Panc1 (cell line): ENCODE measurements at regions not wholly inside any gene's neighbourhood (a gene's known extent, or its start where the extent isn't known, plus 50 kb on each side); places are given as distances from the start of the nearest gene placed in this dataset.

Source experiments
- ATAC-seq: fragments of 200-7000 bp; cut with Tn5 transposase; 2 replicates; pipeline ENCODE4 v1.9.1; 2020; ENCODE audit warnings: mild to moderate bottlenecking, moderate library complexity
- BruUV-seq: library from RNA; stranded (reverse); fragments of 400-500 nt; replicated peaks from 2 replicates; lab custom pipeline; 2021; lab: Mats Ljungman, UMichigan
- CTCF ChIA-PET: fragments of 300-600 bp; sonication (Branson Sonifier 250); formaldehyde crosslinking; loops from one replicate; lab custom pipeline; 2022; ENCODE audit warnings: antibody characterized with exemption; lab: Charles Lee
- POLR2A ChIA-PET: fragments of 300-600 bp; sonication (Branson Sonifier 250); formaldehyde crosslinking; loops from one replicate; lab custom pipeline; 2022; ENCODE audit warnings: antibody characterized with exemption; lab: Charles Lee
- DNase-seq: peaks from one replicate; pipeline ENCODE4 v3.0.0-alpha.2; 2010; ENCODE audit warnings: low read depth, low spot score
- H3K27ac ChIP-seq: 2 replicates; pipeline ENCODE4 v1.5.1; 2011; ENCODE audit warnings: mild to moderate bottlenecking, low read length, inconsistent platforms
- H3K27me3 ChIP-seq: fragments of 200-500 bp; sonication (Bioruptor generic); 2 replicates; pipeline ENCODE4 v1.6.0; 2014; ENCODE audit warnings: low read length, inconsistent platforms; ENCODE audit not compliant: control insufficient read depth, insufficient read depth
- H3K36me3 ChIP-seq: fragments of 200-500 bp; sonication (Bioruptor generic); 2 replicates; pipeline ENCODE4 v1.5.1; 2014; ENCODE audit warnings: inconsistent platforms, mild to moderate bottlenecking, low read length, moderate library complexity; ENCODE audit not compliant: control insufficient read depth, insufficient read depth
- H3K4me1 ChIP-seq: 2 replicates; pipeline ENCODE4 v1.5.1; 2011; ENCODE audit warnings: inconsistent platforms, mild to moderate bottlenecking, low read length, moderate library complexity; ENCODE audit not compliant: control insufficient read depth, insufficient read depth
- H3K4me3 ChIP-seq, 2 experiments: 2 replicates each; pipeline ENCODE4 v1.5.1; 2011 to 2012; ENCODE audit warnings: low read depth in 2 of 2, low read length in 2 of 2, mild to moderate bottlenecking in 2 of 2, inconsistent platforms in 1 of 2, moderate library complexity in 1 of 2
- H3K9me3 ChIP-seq: fragments of 200-500 bp; sonication (Bioruptor generic); 2 replicates; pipeline ENCODE4 v1.5.1; 2014; ENCODE audit warnings: low read depth, mild to moderate bottlenecking, inconsistent platforms, low read length, moderate library complexity; ENCODE audit not compliant: control insufficient read depth, insufficient read depth
- CTCF ChIP-seq: fragments of 450-650 bp; IDR thresholded peaks from 2 replicates; pipeline ENCODE4 v1.5.1; 2017; ENCODE audit warnings: mild to moderate bottlenecking
- POLR2AphosphoS5 ChIP-seq: IDR thresholded peaks from 2 replicates; pipeline ENCODE4 v1.6.1; 2012; ENCODE audit warnings: mild to moderate bottlenecking, low read depth, low read length, moderate library complexity
- REST ChIP-seq, 2 experiments: IDR thresholded peaks; 2 replicates each; pipeline ENCODE4 v1.6.1; 2011 to 2012; ENCODE audit warnings: low read depth in 2 of 2, control low read depth in 1 of 2, low read length in 1 of 2, mild to moderate bottlenecking in 1 of 2, moderate library complexity in 1 of 2; ENCODE audit not compliant: insufficient read depth in 1 of 2
- SIN3A ChIP-seq: IDR thresholded peaks from 2 replicates; pipeline ENCODE4 v1.6.1; 2012; ENCODE audit warnings: low read depth, mild to moderate bottlenecking, low read length, moderate library complexity, borderline replicate concordance; ENCODE audit not compliant: insufficient read depth
- TCF7L2 ChIP-seq: IDR thresholded peaks from 2 replicates; pipeline ENCODE4 v1.6.1; 2011; ENCODE audit warnings: mild to moderate bottlenecking, low read depth, low read length, inconsistent platforms
- in situ Hi-C: cut with HindIII; loops from 2 replicates; pipeline ENCODE4 v1.10.0; 2016; ENCODE audit warnings: low sequenced_read_pairs, low pct_unique_long_range_greater_than_20kb
- intact Hi-C: fragments of 100-400 bp; cut with micrococcal nuclease; formaldehyde crosslinking; loops from one replicate; pipeline ENCODE4 v1.10.0; 2022; ENCODE audit not compliant: unreplicated experiment

GRCh38 chr16:20203272-20203671 lies 124.0 kb downstream of the GP2 start:
- CTCF ChIA-PET: no interaction called here

GRCh38 chr16:20202747-20203146 lies 124.6 kb downstream of the GP2 start:
- DNase-seq (no peak), ATAC-seq (no peak)
- Histone ChIP-seq H3K36me3 (no peaks in the 10 kb centered on the region), H3K9me3 (no peaks in the 10 kb centered on the region), H3K27ac (no peak overlapping the region), H3K4me3 (no peak overlapping the region), H3K4me1 (no peaks in the 10 kb centered on the region), H3K27me3 (peaks cover 32% of the 10 kb centered on the region)
- intact Hi-C loops: no loop called here
- TF ChIP-seq POLR2AphosphoS5: no peak
- TF ChIP-seq REST (IDR thresholded peaks at IDR 0.05; ENCODE audit: insufficient read depth in 1 of 2, low read depth in 2 of 2, low read length in 1 of 2): no peak
- TF ChIP-seq CTCF: no peak
- POLR2A ChIA-PET: no interaction called here
- CTCF ChIA-PET: no interaction called here
- BruUV-seq: no TSS peak
- in situ Hi-C loops: no loop called here

More at GRCh38 chr16:20203272-20203671, 124.0 kb downstream of the GP2 start:
- intact Hi-C loops: no loop called here
- peaks cover 32% of the 10 kb centered on the region for H3K27me3 ChIP-seq
- H3K4me1 ChIP-seq: no peaks in the 10 kb centered on the region
- no peaks in the 10 kb centered on the region for H3K9me3 ChIP-seq
- H3K36me3 ChIP-seq: no peaks in the 10 kb centered on the region
- no TSS peak for BruUV-seq
- H3K27ac ChIP-seq: no peak overlapping the region
- TF ChIP-seq POLR2AphosphoS5 (no peak), CTCF (no peak), REST (IDR thresholded peaks at IDR 0.05; ENCODE audit: insufficient read depth in 1 of 2, low read depth in 2 of 2, low read length in 1 of 2) (no peak), TCF7L2 (no peak), SIN3A (no peak)
- in situ Hi-C loops: no loop called here
- ATAC-seq (no peak), DNase-seq (no peak)
- POLR2A ChIA-PET: no interaction called here
- no peak overlapping the region for H3K4me3 ChIP-seq
